ENCODE measurements at regions not wholly inside any gene's neighbourhood (a gene's known extent, or its start where the extent isn't known, plus 50 kb on each side); places are given as distances from the start of the nearest gene placed in this dataset.

- WGBS, 5 donors, result 57 to 85% (median 73%) methylated on average over 2 of the region's 2 CpGs
- Histone ChIP-seq H3K9me3 (peaks cover 0 to 7% (median 0%) of the 10 kb centered on the region in 8 donors), H3K4me1 (no peaks in the 10 kb centered on the region), H3K27ac (no peak overlapping the region), H3K36me3 (no peaks in the 10 kb centered on the region), H3K4me3 (no peak overlapping the region), H3K27me3 (replicated peaks in 1 of 7) (no peaks in the 10 kb centered on the region)
- no peak for DNase-seq
- intact Hi-C loops (cut with DNase I; ENCODE audit: low total_unique reads), result no loop called here
- TF ChIP-seq CTCF (IDR thresholded peaks at IDR 0.05 in 8 of 11, conservative IDR thresholded peaks at IDR 0.05 in 3 of 11) (no peak), POLR2AphosphoS5 (IDR thresholded peaks at IDR 0.05) (no peak), POLR2A (IDR thresholded peaks at IDR 0.05) (no peak)
These were observed 483.5 kb upstream of the SLC8A1 start for GRCh38 chr2:40935349-40935748.

- H3K27ac ChIP-seq, result no peak overlapping the region
- no peaks in the 10 kb centered on the region for H3K27me3 ChIP-seq (replicated peaks in 1 of 7)
- H3K4me3 ChIP-seq, result no peak overlapping the region
- no peaks in the 10 kb centered on the region for H3K4me1 ChIP-seq
- H3K36me3 ChIP-seq, result no peaks in the 10 kb centered on the region
- WGBS, 5 donors, result 66 to 94% (median 90%) methylated on average over 3 of the region's 3 CpGs
- DNase-seq, result no peak
- intact Hi-C loops (cut with DNase I; ENCODE audit: low total_unique reads), result no loop called here
- TF ChIP-seq POLR2AphosphoS5 (IDR thresholded peaks at IDR 0.05) (no peak), CTCF (IDR thresholded peaks at IDR 0.05 in 8 of 11, conservative IDR thresholded peaks at IDR 0.05 in 3 of 11) (no peak), POLR2A (IDR thresholded peaks at IDR 0.05) (no peak)
- peaks cover 0 to 24% (median 13%) of the 10 kb centered on the region in 8 donors for H3K9me3 ChIP-seq
These were observed 485.4 kb upstream of the SLC8A1 start for GRCh38 chr2:40937284-40937683.

- TF ChIP-seq POLR2AphosphoS5 (IDR thresholded peaks at IDR 0.05) (no peak), CTCF (IDR thresholded peaks at IDR 0.05 in 8 of 11, conservative IDR thresholded peaks at IDR 0.05 in 3 of 11) (no peak), POLR2A (IDR thresholded peaks at IDR 0.05) (no peak)
- H3K4me3 ChIP-seq, result no peak overlapping the region
- intact Hi-C loops (cut with DNase I; ENCODE audit: low total_unique reads), result no loop called here
- peaks cover 0 to 8% (median 0%) of the 10 kb centered on the region in 8 donors for H3K9me3 ChIP-seq
- H3K36me3 ChIP-seq, result no peaks in the 10 kb centered on the region
- DNase-seq, result no peak
- no peak overlapping the region for H3K27ac ChIP-seq
- WGBS, 5 donors, result 90 to 98% (median 95%) methylated on average over 3 of the region's 3 CpGs
- H3K4me1 ChIP-seq, result no peaks in the 10 kb centered on the region
- no peaks in the 10 kb centered on the region for H3K27me3 ChIP-seq (replicated peaks in 1 of 7)
These were observed 501.5 kb upstream of the SLC8A1 start for GRCh38 chr2:40953341-40953740.

GRCh38 chr2:40955042-40955441 lies 503.2 kb upstream of the SLC8A1 start:
- TF ChIP-seq POLR2AphosphoS5 (IDR thresholded peaks at IDR 0.05), result no peak
- H3K4me1 ChIP-seq, result no peaks in the 10 kb centered on the region

GRCh38 chr2:40955635-40956034 lies 503.7 kb upstream of the SLC8A1 start:
- Histone ChIP-seq H3K27me3 (replicated peaks in 1 of 7) (no peaks in the 10 kb centered on the region), H3K9me3 (peaks cover 0 to 8% (median 0%) of the 10 kb centered on the region in 8 donors), H3K27ac (no peak overlapping the region), H3K4me1 (no peaks in the 10 kb centered on the region), H3K4me3 (no peak overlapping the region), H3K36me3 (no peaks in the 10 kb centered on the region)
- TF ChIP-seq POLR2A (IDR thresholded peaks at IDR 0.05) (no peak), CTCF (IDR thresholded peaks at IDR 0.05 in 8 of 11, conservative IDR thresholded peaks at IDR 0.05 in 3 of 11) (no peak), POLR2AphosphoS5 (IDR thresholded peaks at IDR 0.05) (no peak)
- intact Hi-C loops (cut with DNase I; ENCODE audit: low total_unique reads), result no loop called here
- no peak for DNase-seq

More at GRCh38 chr2:40955042-40955441, 503.2 kb upstream of the SLC8A1 start:
- intact Hi-C loops (cut with DNase I; ENCODE audit: low total_unique reads), result no loop called here
- WGBS, 5 donors, result 80 to 90% (median 83%) methylated on average over 2 of the region's 2 CpGs
- H3K27me3 ChIP-seq (replicated peaks in 1 of 7), result no peaks in the 10 kb centered on the region
- peaks cover 0 to 8% (median 0%) of the 10 kb centered on the region in 8 donors for H3K9me3 ChIP-seq
- DNase-seq, result no peak
- no peaks in the 10 kb centered on the region for H3K36me3 ChIP-seq
- no peak overlapping the region for H3K4me3 ChIP-seq
- no peak overlapping the region for H3K27ac ChIP-seq
